ENCODE measurements at regions not wholly inside any gene's neighbourhood (a gene's known extent, or its start where the extent isn't known, plus 50 kb on each side); places are given as distances from the start of the nearest gene placed in this dataset.

DNA sequence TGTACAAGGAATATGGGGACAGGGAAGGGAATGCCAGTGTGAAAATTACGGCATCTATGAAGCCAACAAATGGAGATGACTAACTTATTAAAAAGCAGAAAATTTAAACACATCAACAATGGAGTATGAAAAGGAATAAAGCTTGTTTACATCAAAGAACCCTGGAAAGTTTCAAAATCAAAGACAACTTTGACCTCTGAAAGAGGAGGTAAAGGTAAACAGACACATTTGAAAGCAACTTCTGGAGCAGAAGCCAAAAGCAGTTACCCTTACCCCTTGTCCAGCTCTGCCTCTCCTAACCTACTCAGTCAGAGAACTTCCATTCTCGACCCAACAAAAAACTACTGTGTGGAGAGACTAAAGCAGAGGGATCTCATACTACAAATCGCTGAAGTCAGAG, 184.3 kb downstream of the DUSP6 start:
- TF ChIP-seq, protein P1, sequence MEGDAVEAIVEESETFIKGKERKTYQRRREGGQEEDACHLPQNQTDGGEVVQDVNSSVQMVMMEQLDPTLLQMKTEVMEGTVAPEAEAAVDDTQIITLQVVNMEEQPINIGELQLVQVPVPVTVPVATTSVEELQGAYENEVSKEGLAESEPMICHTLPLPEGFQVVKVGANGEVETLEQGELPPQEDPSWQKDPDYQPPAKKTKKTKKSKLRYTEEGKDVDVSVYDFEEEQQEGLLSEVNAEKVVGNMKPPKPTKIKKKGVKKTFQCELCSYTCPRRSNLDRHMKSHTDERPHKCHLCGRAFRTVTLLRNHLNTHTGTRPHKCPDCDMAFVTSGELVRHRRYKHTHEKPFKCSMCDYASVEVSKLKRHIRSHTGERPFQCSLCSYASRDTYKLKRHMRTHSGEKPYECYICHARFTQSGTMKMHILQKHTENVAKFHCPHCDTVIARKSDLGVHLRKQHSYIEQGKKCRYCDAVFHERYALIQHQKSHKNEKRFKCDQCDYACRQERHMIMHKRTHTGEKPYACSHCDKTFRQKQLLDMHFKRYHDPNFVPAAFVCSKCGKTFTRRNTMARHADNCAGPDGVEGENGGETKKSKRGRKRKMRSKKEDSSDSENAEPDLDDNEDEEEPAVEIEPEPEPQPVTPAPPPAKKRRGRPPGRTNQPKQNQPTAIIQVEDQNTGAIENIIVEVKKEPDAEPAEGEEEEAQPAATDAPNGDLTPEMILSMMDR (conservative IDR thresholded peaks at IDR 0.05) = no peak
- H3K27ac ChIP-seq = no peak overlapping the region

- no peak overlapping the region for H3K27ac ChIP-seq
- TF ChIP-seq, protein P1 (conservative IDR thresholded peaks at IDR 0.05) = no peak
These were observed 185.8 kb downstream of the DUSP6 start for GRCh38 chr12:89166525-89166934.

DNA sequence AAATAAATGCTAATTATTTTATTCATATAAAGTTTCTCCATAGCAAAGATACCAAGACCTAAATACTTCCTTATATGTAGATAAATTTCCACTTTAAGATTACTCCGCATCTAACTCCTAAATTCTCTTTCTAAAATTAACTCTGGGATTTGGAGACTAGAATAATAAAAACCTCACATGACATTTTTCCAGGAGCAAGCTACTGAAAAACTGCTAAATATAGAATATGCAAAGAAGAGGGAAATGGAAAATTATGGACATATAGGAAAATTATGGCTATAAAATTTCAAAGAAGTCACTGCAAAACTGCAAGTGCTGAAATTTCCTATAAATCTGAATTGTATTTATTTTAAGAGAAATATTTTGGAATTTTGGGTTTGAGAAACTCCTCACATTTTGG, 186.2 kb downstream of the DUSP6 start:
- no peak overlapping the region for H3K27ac ChIP-seq
- TF ChIP-seq, protein P1 (conservative IDR thresholded peaks at IDR 0.05) = no peak

GRCh38 chr12:89165703-89166102, 186.6 kb downstream of the DUSP6 start:
- H3K27ac ChIP-seq = no peak overlapping the region
- TF ChIP-seq, protein P1 (conservative IDR thresholded peaks at IDR 0.05) = no peak

DNA sequence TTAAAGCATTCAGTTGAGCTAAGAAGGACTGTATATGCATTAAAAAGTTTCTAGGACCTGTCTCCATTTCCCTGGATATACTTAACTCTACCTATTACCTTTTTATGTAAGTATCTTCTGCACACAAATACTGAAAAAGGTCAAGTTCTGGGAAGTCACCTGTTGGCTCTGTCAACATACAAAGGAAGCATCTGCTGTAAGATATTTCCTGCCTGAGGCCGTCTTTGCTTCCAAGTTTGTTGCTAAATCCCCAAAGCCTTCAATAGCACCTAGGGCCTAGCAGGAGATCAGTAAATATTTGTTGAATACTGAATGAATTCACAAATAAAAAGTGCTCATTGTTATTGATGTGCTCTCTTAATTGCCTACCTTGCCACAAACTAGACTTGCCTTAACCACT, 188.4 kb downstream of the DUSP6 start:
- H3K27ac ChIP-seq = no peak overlapping the region
- TF ChIP-seq, protein P1 (conservative IDR thresholded peaks at IDR 0.05) = no peak

GRCh38 chr12:89162589-89163261, 189.6 kb downstream of the DUSP6 start:
- no peak overlapping the region for H3K27ac ChIP-seq

GRCh38 chr12:89161557-89161956, 190.7 kb downstream of the DUSP6 start:
- TF ChIP-seq, protein P1 (conservative IDR thresholded peaks at IDR 0.05) = no peak
- H3K27ac ChIP-seq = no peak overlapping the region

More at GRCh38 chr12:89162589-89163261, 189.6 kb downstream of the DUSP6 start:
- TF ChIP-seq, protein P1 (conservative IDR thresholded peaks at IDR 0.05) = no peak

Measured in VCaP (cell line).